Lung (tissue), 11 donors: ENCODE measurements at regions not wholly inside any gene's neighbourhood (a gene's known extent, or its start where the extent isn't known, plus 50 kb on each side); places are given as distances from the start of the nearest gene placed in this dataset.

ENCODE experiments used
- ATAC-seq: fragments of 200-7000 bp; cut with Tn5 transposase; one replicate; pipeline ENCODE4 v1.9.1; 2020; ENCODE audit warnings: moderate number of reproducible peaks; ENCODE audit not compliant: insufficient read depth, low FRiP score
- DNase-seq, 3 donors: peaks; one replicate each; pipeline ENCODE4 v3.0.0-alpha.2; 2013 to 2017
- H3K27ac ChIP-seq, 2 donors: one replicate each; pipeline ENCODE4 v1.5.1; 2013; ENCODE audit warnings: mild to moderate bottlenecking in 2 of 2, moderate library complexity in 2 of 2, control low read depth in 1 of 2, inconsistent platforms in 1 of 2, low read depth in 1 of 2, low read length in 1 of 2
- H3K27me3 ChIP-seq, 3 donors: one replicate each; pipeline ENCODE4 v1.5.1; 2013; ENCODE audit warnings: low read length in 2 of 3; ENCODE audit not compliant: control insufficient read depth in 3 of 3, insufficient read depth in 3 of 3
- H3K36me3 ChIP-seq, 4 donors: one replicate each; pipeline ENCODE4 v1.5.1; 2013; ENCODE audit warnings: low read length in 4 of 4, mild to moderate bottlenecking in 1 of 4, moderate library complexity in 1 of 4; ENCODE audit not compliant: control insufficient read depth in 4 of 4, insufficient read depth in 4 of 4
- H3K4me1 ChIP-seq, 5 donors: one replicate each; pipeline ENCODE4 v1.5.1; 2013; ENCODE audit warnings: low read length in 5 of 5, mild to moderate bottlenecking in 2 of 5, moderate library complexity in 1 of 5; ENCODE audit not compliant: control insufficient read depth in 5 of 5, insufficient read depth in 5 of 5
- H3K4me3 ChIP-seq: one replicate; pipeline ENCODE4 v1.5.1; 2013; ENCODE audit warnings: mild to moderate bottlenecking, control low read depth, moderate library complexity
- H3K9ac ChIP-seq, 2 donors: one replicate each; pipeline ENCODE4 v1.5.1; 2013; ENCODE audit warnings: low read length in 2 of 2, control low read depth in 1 of 2; ENCODE audit not compliant: insufficient read depth in 1 of 2
- H3K9me3 ChIP-seq, 4 donors: one replicate each; pipeline ENCODE4 v1.5.1; 2013; ENCODE audit warnings: low read length in 3 of 4, mild to moderate bottlenecking in 1 of 4, moderate library complexity in 1 of 4; ENCODE audit not compliant: control insufficient read depth in 4 of 4, insufficient read depth in 3 of 4
- CTCF ChIP-seq: IDR thresholded peaks from 2 replicates; pipeline ENCODE4 v1.5.1; 2012; ENCODE audit warnings: mild to moderate bottlenecking; ENCODE audit errors: control extremely low read depth, extremely low read depth
- WGBS, 2 donors: extraction: QIAGEN DNeasy Blood & Tissue Kit; methylation state at CpG; one replicate each; pipeline ENCODE4 v1.1.7; 2013; 5-methylcytosine and 5-hydroxymethylcytosine counted together
- donor health status: control.
- donor health status: control.
- donor health status: Bipolar disorder and iron deficiency.
- donor health status: healthy.
- donor health status: DM: yes; HTN: yes; CAD: no.

- H3K4me1 ChIP-seq: peaks cover 0 to 5% (median 0%) of the 10 kb centered on the region in 5 donors
- WGBS, 2 donors: 50 to 64% methylated on average over 9 of the region's 9 CpGs
- H3K9me3 ChIP-seq: peaks cover 0 to under 1% (median 0%) of the 10 kb centered on the region in 4 donors
- no peak overlapping the region for H3K9ac ChIP-seq
- H3K4me3 ChIP-seq: no peak overlapping the region
- DNase-seq (no peak), ATAC-seq (no peak)
- no peaks in the 10 kb centered on the region for H3K36me3 ChIP-seq
- no peak overlapping the region for H3K27ac ChIP-seq
- no peak for TF ChIP-seq CTCF
- no peaks in the 10 kb centered on the region for H3K27me3 ChIP-seq
Measured at GRCh38 chr5:133735346-133735745, 123.0 kb upstream of the FSTL4 start.

GRCh38 chr5:133734916-133735315, 122.6 kb upstream of the FSTL4 start:
- ATAC-seq (no peak), DNase-seq (no peak)
- peaks cover 0 to 5% (median 0%) of the 10 kb centered on the region in 5 donors for H3K4me1 ChIP-seq
- peaks cover 0 to 2% (median 0%) of the 10 kb centered on the region in 4 donors for H3K9me3 ChIP-seq
- no peak overlapping the region for H3K9ac ChIP-seq
- no peaks in the 10 kb centered on the region for H3K36me3 ChIP-seq
- H3K27ac ChIP-seq: no peak overlapping the region
- H3K27me3 ChIP-seq: no peaks in the 10 kb centered on the region
- no peak for TF ChIP-seq CTCF
- 79 to 88% methylated on average over 8 of the region's 8 CpGs for WGBS, 2 donors
- no peak overlapping the region for H3K4me3 ChIP-seq

- no peaks in the 10 kb centered on the region for H3K27me3 ChIP-seq
- no peak for DNase-seq
- no peak for TF ChIP-seq CTCF
- 95 to 98% methylated on average over 10 of the region's 10 CpGs for WGBS, 2 donors
- no peak for ATAC-seq
- H3K4me3 ChIP-seq: no peak overlapping the region
- H3K36me3 ChIP-seq: no peaks in the 10 kb centered on the region
- H3K9ac ChIP-seq: no peak overlapping the region
- H3K4me1 ChIP-seq: peaks cover 0 to 5% (median 0%) of the 10 kb centered on the region in 5 donors
- H3K27ac ChIP-seq: no peak overlapping the region
- H3K9me3 ChIP-seq: peaks cover 0 to 2% (median under 1%) of the 10 kb centered on the region in 4 donors
Measured at GRCh38 chr5:133732536-133732935, 120.2 kb upstream of the FSTL4 start.

DNA sequence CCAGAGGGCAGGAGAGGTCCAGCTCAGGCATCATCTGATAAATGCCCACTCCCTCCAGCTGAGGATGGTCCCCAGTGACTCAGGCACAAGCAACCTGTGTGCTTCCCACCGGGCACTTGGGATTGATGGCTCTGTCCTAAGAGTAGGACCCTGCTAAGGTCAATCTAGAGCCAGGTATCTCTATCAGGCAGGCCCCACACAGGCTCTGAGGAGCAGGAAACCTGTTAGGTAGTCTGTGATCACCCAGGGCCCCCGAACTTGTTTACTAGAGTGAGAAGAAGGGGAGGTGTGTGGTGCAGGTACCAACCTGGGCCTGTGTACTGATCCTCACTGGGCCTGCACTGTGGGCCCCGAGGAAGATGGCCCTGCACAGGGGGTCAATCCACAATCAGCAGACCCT, 119.6 kb upstream of the FSTL4 start:
- ATAC-seq (no peak), DNase-seq (no peak)
- Histone ChIP-seq H3K27ac (no peak overlapping the region), H3K36me3 (no peaks in the 10 kb centered on the region), H3K4me3 (no peak overlapping the region), H3K9me3 (peaks cover 0 to 2% (median under 1%) of the 10 kb centered on the region in 4 donors), H3K4me1 (peaks cover 0 to 5% (median 0%) of the 10 kb centered on the region in 5 donors), H3K9ac (no peak overlapping the region), H3K27me3 (no peaks in the 10 kb centered on the region)
- WGBS, 2 donors: 72 to 89% methylated on average over 3 of the region's 3 CpGs
- no peak for TF ChIP-seq CTCF
